Cardiac septum (tissue), 1 donor: ENCODE measurements at regions not wholly inside any gene's neighbourhood (a gene's known extent, or its start where the extent isn't known, plus 50 kb on each side); places are given as distances from the start of the nearest gene placed in this dataset.
"Not testable (repeated sequence)": the region's sequence is repeated elsewhere in the genome, so short reads cannot be mapped to it uniquely, and the experiment has no call there.

Experiments
- DNase-seq: peaks from one replicate; pipeline ENCODE4 v3.0.0-alpha.2; 2020; ENCODE audit warnings: low spot score
- intact Hi-C: fragments of 100-400 bp; cut with DNase I; formaldehyde crosslinking; loops from one replicate; pipeline ENCODE4 v1.14.0; 2022
- donor health status: DM: no; HTN: no; CAD: no.

- intact Hi-C loops, result no loop called here
- DNase-seq, result no peak
Observed at GRCh38 chr5:120122703-120123102, 341.4 kb upstream of the PRR16 start.

DNA sequence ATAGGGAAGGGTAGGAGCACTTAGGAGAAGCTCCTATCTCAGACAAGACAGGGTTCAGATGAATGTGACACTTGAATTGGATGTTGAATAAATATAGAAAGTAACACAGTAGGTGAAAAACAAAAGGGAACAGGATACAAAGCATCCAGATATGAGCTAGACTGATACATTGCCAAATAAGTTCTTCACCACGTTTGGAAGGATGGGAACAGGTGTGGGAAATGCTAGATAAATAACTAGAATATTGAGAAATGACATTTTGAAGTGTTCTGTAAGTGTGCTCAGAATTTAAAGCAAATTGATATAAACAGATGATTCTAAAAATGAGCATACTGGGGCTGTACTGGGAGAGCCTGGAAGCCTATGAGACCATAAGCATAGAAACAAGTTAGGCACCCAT, 340.1 kb upstream of the PRR16 start:
- DNase-seq, result no peak
- intact Hi-C loops, result no loop called here

GRCh38 chr5:120124961-120125360, 339.1 kb upstream of the PRR16 start:
- DNase-seq, result no peak
- intact Hi-C loops, result no loop called here

GRCh38 chr5:120132347-120132746, 331.8 kb upstream of the PRR16 start:
- DNase-seq, intact Hi-C loops: not testable (repeated sequence)

- intact Hi-C loops, result loop anchor here (5.0 kb wide), 1 partner anchor 73 kb away; no protein-coding TSS in a partner anchor
- no peak for DNase-seq
Observed at GRCh38 chr5:120134944-120135343, 329.2 kb upstream of the PRR16 start.

GRCh38 chr5:120137582-120137981, 326.5 kb upstream of the PRR16 start:
- intact Hi-C loops, result loop anchor here (5.0 kb wide), 1 partner anchor 75 kb away; no protein-coding TSS in a partner anchor
- no peak for DNase-seq

DNA sequence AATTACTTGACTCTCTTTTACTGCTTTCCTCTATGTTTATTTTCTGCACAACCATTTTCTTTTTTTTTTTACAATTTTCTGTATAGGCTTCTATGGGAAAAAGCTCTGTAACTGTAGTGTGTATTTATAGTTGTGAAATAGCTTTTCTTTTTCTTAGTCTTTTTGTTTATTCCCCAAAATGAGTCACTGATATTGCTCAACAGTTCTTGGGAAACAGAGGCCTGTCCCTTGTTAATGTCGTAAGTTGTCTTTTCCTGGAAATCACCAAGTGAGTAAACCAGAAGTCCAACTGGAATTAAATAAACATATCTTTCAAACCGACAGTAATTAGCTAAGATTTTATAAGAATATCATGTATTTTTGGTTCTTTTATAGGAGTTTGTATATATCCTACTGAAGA, 325.1 kb upstream of the PRR16 start:
- DNase-seq, result no peak
- intact Hi-C loops, result loop anchor here (5.0 kb wide), 1 partner anchor 77 kb away; no protein-coding TSS in a partner anchor

DNA sequence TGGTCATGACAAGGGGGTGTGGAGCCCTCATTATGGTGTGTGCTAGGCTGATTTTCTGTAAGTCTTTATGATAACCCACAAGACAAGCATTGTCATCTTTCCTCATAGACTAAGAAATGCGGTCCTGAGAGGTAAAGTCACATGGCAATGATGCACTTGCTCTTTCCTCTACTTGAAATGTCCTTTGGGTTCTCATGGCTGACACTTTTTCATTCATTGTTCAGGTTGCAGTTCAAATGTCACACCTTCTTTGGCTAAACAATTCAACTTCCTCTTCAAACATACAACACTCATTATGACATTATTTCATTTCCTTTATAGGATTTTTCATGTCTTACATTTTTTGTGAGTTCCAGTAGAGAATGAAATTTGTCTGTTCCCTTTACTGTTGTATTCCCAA, 323.6 kb upstream of the PRR16 start:
- no peak for DNase-seq
- intact Hi-C loops, result loop anchor here (5.0 kb wide), 1 partner anchor 247 kb away; no protein-coding TSS in a partner anchor

GRCh38 chr5:120141076-120141475, 323.0 kb upstream of the PRR16 start:
- DNase-seq, result no peak
- intact Hi-C loops, result loop anchor here (5.0 kb wide), 1 partner anchor 246 kb away; no protein-coding TSS in a partner anchor

- no peak for DNase-seq
- intact Hi-C loops, result no loop called here
Observed at GRCh38 chr5:120146787-120147186, 317.3 kb upstream of the PRR16 start.

DNA sequence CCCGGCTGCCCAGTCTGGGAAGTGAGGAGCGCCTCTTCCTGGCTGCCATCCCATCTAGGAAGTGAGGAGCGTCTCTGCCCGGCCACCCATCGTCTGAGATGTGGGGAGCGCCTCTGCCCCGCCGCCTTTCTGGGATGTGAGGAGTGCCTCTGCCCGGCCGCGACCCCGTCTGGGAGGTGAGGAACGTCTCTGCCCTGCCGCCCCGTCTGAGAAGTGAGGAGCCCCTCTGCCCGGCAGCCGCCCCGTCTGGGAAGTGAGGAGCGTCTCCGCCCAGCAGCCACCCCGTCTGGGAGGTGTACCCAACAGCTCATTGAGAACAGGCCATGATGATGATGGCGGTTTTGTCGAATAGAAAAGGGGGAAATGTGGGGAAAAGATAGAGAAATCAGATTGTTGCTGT, 316.2 kb upstream of the PRR16 start:
- intact Hi-C loops, DNase-seq: not testable (repeated sequence)

GRCh38 chr5:120150770-120151169, 313.3 kb upstream of the PRR16 start:
- intact Hi-C loops, result loop anchor here (5.0 kb wide), 1 partner anchor 307 kb away; no protein-coding TSS in a partner anchor
- no peak for DNase-seq

GRCh38 chr5:120151181-120151580, 312.9 kb upstream of the PRR16 start:
- DNase-seq, result no peak
- intact Hi-C loops, result loop anchor here (5.0 kb wide), 1 partner anchor 306 kb away; no protein-coding TSS in a partner anchor

- intact Hi-C loops, result loop anchor here (5.0 kb wide), 1 partner anchor 305 kb away; no protein-coding TSS in a partner anchor
- DNase-seq, result no peak
Observed at GRCh38 chr5:120151825-120152224, 312.3 kb upstream of the PRR16 start.

- intact Hi-C loops, result loop anchor here (5.0 kb wide), 1 partner anchor 305 kb away; no protein-coding TSS in a partner anchor
- no peak for DNase-seq
Observed at GRCh38 chr5:120152472-120152871, 311.6 kb upstream of the PRR16 start.

- intact Hi-C loops, result loop anchor here (5.0 kb wide), 1 partner anchor 304 kb away; no protein-coding TSS in a partner anchor
- no peak for DNase-seq
Observed at GRCh38 chr5:120152931-120153330, 311.2 kb upstream of the PRR16 start.

- intact Hi-C loops, result loop anchor here (5.0 kb wide), 1 partner anchor 304 kb away; no protein-coding TSS in a partner anchor
- no peak for DNase-seq
Observed at GRCh38 chr5:120153551-120153950, 310.5 kb upstream of the PRR16 start.

GRCh38 chr5:120155873-120156272, 308.2 kb upstream of the PRR16 start:
- DNase-seq, result no peak
- intact Hi-C loops, result no loop called here

DNA sequence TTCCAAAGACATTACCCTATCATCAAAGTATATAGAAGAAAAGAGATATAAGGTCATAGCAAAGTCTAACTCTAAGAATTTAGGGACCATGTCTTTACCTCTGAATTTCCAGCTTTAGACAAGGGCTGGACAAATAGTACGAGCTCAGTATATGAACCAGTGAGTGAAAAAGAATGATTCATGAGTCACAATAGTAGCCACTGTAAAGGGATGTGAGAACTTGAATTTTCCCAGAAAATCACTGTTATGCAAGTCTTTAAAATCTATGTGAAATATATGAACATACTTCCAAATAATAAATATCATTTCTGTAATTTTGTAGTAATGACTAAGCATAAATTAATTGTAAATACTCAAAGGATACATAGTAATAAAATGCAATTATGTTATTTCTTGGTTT, 305.9 kb upstream of the PRR16 start:
- intact Hi-C loops, result no loop called here
- DNase-seq, result no peak

GRCh38 chr5:120159155-120159554, 304.9 kb upstream of the PRR16 start:
- intact Hi-C loops, result no loop called here
- no peak for DNase-seq

DNA sequence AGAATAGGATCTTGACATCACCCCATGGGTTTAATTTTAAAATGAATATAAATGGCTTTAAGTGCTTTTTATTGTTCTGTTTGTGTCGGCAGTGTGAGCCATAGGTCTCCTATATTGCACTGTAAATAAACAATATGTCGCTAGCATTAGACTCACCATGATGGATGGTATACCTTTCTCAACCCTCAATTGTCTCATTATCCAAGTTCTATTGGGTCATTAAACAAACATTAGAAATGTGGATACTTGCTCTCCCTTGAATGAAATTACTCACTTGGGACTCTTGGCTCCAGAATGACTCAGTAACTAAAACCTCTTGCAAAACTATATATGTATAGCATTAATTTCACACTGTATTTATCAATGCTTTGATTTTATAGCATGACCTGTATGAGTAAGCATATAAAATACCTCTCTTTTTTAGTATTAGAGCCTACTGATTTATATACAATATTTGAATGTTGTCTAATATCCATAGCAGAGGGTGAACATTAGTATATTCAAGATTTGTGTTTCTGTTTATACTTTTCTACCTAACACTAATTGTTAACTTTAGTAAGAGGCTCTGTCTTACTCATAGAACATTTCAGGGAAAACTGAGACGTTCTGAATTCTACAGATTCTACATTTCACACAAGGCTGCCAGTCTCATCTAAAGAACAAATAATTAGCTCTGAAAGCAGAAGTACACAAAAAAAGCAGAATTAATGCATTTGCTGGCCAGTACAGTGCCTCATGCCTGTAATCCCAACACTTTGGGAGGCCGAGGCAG, 303.8 kb upstream of the PRR16 start:
- intact Hi-C loops, result no loop called here
- no peak for DNase-seq
